A549 (cell line): ENCODE measurements at regions not wholly inside any gene's neighbourhood (a gene's known extent, or its start where the extent isn't known, plus 50 kb on each side); places are given as distances from the start of the nearest gene placed in this dataset.

Experiments
- CHD2 ChIP-seq: fragments of 150-350 bp; IDR thresholded peaks from 2 replicates; pipeline ENCODE4 v1.6.1; 2014; ENCODE audit warnings: low read length; ENCODE audit not compliant: partially characterized antibody
- EHMT2 ChIP-seq: fragments of 200-600 bp; sonication (generic); IDR thresholded peaks from 2 replicates; pipeline ENCODE4 v1.6.1; 2016; ENCODE audit warnings: antibody characterized with exemption, low read depth, mild to moderate bottlenecking, moderate library complexity
- EP300 ChIP-seq, 2 experiments: fragments of >200 bp; sonication (Bioruptor Twin); formaldehyde crosslinking; IDR thresholded peaks; 2 replicates in 1 of 2; 3 replicates in 1 of 2; pipeline ENCODE4 v1.6.1; 2016 to 2017
- FOSB ChIP-seq: fragments of 250-450 bp; sonication (Bioruptor Pico); IDR thresholded peaks from 2 replicates; pipeline ENCODE4 v1.5.0; 2020; ENCODE audit warnings: mild to moderate bottlenecking, moderate library complexity
- JUNB ChIP-seq: fragments of >200 bp; sonication (Bioruptor Twin); formaldehyde crosslinking; IDR thresholded peaks from 2 replicates; pipeline ENCODE4 v1.6.1; 2016
- KDM5A ChIP-seq: fragments of 200-600 bp; sonication (generic); IDR thresholded peaks from 2 replicates; pipeline ENCODE4 v1.6.1; 2016; ENCODE audit warnings: antibody characterized with exemption, mild to moderate bottlenecking
- MAFK ChIP-seq: fragments of 450-650 bp; IDR thresholded peaks from 2 replicates; pipeline ENCODE4 v1.6.1; 2014; ENCODE audit not compliant: partially characterized antibody
- POLR2A ChIP-seq: IDR thresholded peaks from 2 replicates; pipeline ENCODE4 v1.6.1; 2012; ENCODE audit warnings: mild to moderate bottlenecking, low read length
- RCOR1 ChIP-seq: fragments of 150-350 bp; IDR thresholded peaks from 2 replicates; pipeline ENCODE4 v1.6.1; 2014; ENCODE audit warnings: antibody characterized with exemption, low read length, low read depth
- RNF2 ChIP-seq: fragments of 200-600 bp; sonication (generic); IDR thresholded peaks from 2 replicates; pipeline ENCODE4 v1.6.1; 2016; ENCODE audit warnings: low read depth, mild to moderate bottlenecking, antibody characterized with exemption, moderate library complexity, borderline replicate concordance
- TF ChIP-seq, protein P1 (sequence below): fragments of >200 bp; sonication (Bioruptor Twin); formaldehyde crosslinking; IDR thresholded peaks from 3 replicates; pipeline ENCODE4 v1.5.1; 2016
- TF ChIP-seq, protein P2 (sequence below): IDR thresholded peaks from 2 replicates; pipeline ENCODE4 v1.6.1; 2012

DNA sequence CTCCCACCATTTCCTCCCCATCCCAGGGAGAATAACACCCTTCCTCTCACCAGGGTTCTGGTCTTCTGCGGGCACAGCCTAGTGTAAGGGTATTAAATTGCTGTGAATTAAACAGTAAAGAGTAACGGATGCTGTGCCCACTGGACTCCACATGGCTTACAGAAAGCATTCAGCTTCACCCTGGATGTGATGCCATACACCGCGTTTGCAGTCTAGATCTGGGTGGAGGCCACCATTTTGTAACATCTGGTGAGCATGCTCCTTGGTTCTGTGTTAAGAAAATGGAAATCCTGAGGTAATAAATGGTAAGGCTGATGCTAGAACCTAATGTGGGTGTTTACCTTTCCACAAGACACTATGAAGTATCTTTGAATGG, 331.8 kb upstream of the B3GAT1 start:
- no peak for TF ChIP-seq POLR2A
- TF ChIP-seq, protein P1, sequence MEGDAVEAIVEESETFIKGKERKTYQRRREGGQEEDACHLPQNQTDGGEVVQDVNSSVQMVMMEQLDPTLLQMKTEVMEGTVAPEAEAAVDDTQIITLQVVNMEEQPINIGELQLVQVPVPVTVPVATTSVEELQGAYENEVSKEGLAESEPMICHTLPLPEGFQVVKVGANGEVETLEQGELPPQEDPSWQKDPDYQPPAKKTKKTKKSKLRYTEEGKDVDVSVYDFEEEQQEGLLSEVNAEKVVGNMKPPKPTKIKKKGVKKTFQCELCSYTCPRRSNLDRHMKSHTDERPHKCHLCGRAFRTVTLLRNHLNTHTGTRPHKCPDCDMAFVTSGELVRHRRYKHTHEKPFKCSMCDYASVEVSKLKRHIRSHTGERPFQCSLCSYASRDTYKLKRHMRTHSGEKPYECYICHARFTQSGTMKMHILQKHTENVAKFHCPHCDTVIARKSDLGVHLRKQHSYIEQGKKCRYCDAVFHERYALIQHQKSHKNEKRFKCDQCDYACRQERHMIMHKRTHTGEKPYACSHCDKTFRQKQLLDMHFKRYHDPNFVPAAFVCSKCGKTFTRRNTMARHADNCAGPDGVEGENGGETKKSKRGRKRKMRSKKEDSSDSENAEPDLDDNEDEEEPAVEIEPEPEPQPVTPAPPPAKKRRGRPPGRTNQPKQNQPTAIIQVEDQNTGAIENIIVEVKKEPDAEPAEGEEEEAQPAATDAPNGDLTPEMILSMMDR: no peak
- TF ChIP-seq MAFK: no peak
- no peak for TF ChIP-seq EHMT2
- no peak for TF ChIP-seq EP300 (IDR thresholded peaks at IDR 0.05)
- TF ChIP-seq RNF2: no peak
- no peak for TF ChIP-seq RCOR1
- TF ChIP-seq CHD2: no peak
- no peak for TF ChIP-seq FOSB (CRISPR knock-in tag)
- TF ChIP-seq KDM5A: no peak
- TF ChIP-seq JUNB: no peak
- TF ChIP-seq, protein P2, sequence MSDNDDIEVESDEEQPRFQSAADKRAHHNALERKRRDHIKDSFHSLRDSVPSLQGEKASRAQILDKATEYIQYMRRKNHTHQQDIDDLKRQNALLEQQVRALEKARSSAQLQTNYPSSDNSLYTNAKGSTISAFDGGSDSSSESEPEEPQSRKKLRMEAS: no peak
